B cell (primary cell): ENCODE measurements at regions not wholly inside any gene's neighbourhood (a gene's known extent, or its start where the extent isn't known, plus 50 kb on each side); places are given as distances from the start of the nearest gene placed in this dataset.

Source experiments
- ATAC-seq: fragments of 200-7000 bp; cut with Tn5 transposase; one replicate; pipeline ENCODE4 v1.10.0; 2021; ENCODE audit warnings: low read depth, mild to moderate bottlenecking, moderate number of reproducible peaks, moderate library complexity
- CTCF ChIA-PET: fragments of 350-600 bp; sonication (Branson Sonifier 250); formaldehyde crosslinking; loops from one replicate; lab custom pipeline; 2021; ENCODE audit warnings: antibody characterized with exemption, inconsistent platforms; lab: Charles Lee
- POLR2A ChIA-PET: fragments of 350-600 bp; sonication (Branson Sonifier 250); formaldehyde crosslinking; loops from one replicate; lab custom pipeline; 2021; ENCODE audit warnings: antibody characterized with exemption; lab: Charles Lee
- DNase-seq: peaks from one replicate; pipeline ENCODE4 v3.0.0; 2013
- H2AFZ ChIP-seq: 2 replicates; pipeline ENCODE4 v1.6.1; 2012; ENCODE audit warnings: mild to moderate bottlenecking, low read depth, low read length; ENCODE audit not compliant: insufficient read depth, poor library complexity, severe bottlenecking
- H3K27ac ChIP-seq, 2 donors: 1 replicate in 1 of 2; 2 replicates in 1 of 2; pipeline ENCODE4 v1.5.1; 2012 to 2013; ENCODE audit warnings: low read length in 2 of 2, mild to moderate bottlenecking in 2 of 2, moderate library complexity in 1 of 2
- H3K27me3 ChIP-seq, 4 experiments: fragments of 200-600 bp in 1 of 4; sonication (generic) in 1 of 4; replicated peaks in 1 of 4; 1 replicate in 2 of 4; 2 replicates in 2 of 4; pipeline versions ENCODE4 v1.6.1 to v1.7.0; 2013 to 2016; ENCODE audit warnings: low read length in 3 of 4, mild to moderate bottlenecking in 2 of 4, mixed read lengths in 1 of 4, moderate library complexity in 1 of 4; ENCODE audit not compliant: insufficient read depth in 4 of 4, control insufficient read depth in 3 of 4; ENCODE audit errors: control extremely low read depth in 1 of 4
- H3K36me3 ChIP-seq, 2 experiments: replicated peaks in 1 of 2; 1 replicate in 1 of 2; 2 replicates in 1 of 2; pipeline versions ENCODE4 v1.6.1 to v1.7.1; 2013; ENCODE audit warnings: low read length in 1 of 2; ENCODE audit not compliant: insufficient read depth in 2 of 2, control insufficient read depth in 1 of 2; ENCODE audit errors: control extremely low read depth in 1 of 2, extremely low read depth in 1 of 2
- H3K4me1 ChIP-seq, 2 donors: fragments of 200-600 bp in 1 of 2; sonication (generic) in 1 of 2; 1 replicate in 1 of 2; 2 replicates in 1 of 2; pipeline versions ENCODE4 v1.5.1 to v1.6.1; 2013 to 2017; ENCODE audit warnings: low read length in 2 of 2; ENCODE audit not compliant: control insufficient read depth in 2 of 2, insufficient read depth in 2 of 2
- H3K4me2 ChIP-seq: replicated peaks from 2 replicates; pipeline ENCODE3; 2012; ENCODE audit warnings: mild to moderate bottlenecking, low read depth, low read length; ENCODE audit not compliant: poor library complexity, severe bottlenecking
- H3K4me3 ChIP-seq, 5 experiments: fragments of 200-600 bp in 1 of 5; sonication (generic) in 1 of 5; 1 replicate in 3 of 5; 2 replicates in 2 of 5; pipeline versions ENCODE4 v1.5.1 to v1.7.0; 2011 to 2016; ENCODE audit warnings: low read length in 4 of 5, mild to moderate bottlenecking in 4 of 5, low read depth in 2 of 5, control low read depth in 1 of 5, moderate library complexity in 1 of 5; ENCODE audit not compliant: insufficient read depth in 1 of 5; ENCODE audit errors: control extremely low read depth in 1 of 5, extremely low read depth in 1 of 5
- H3K79me2 ChIP-seq: fragments of 200-600 bp; sonication (generic); one replicate; pipeline ENCODE4 v1.6.0; 2016; ENCODE audit warnings: low read length; ENCODE audit not compliant: control insufficient read depth, insufficient read depth
- H3K9ac ChIP-seq: fragments of 200-600 bp; sonication (generic); 2 replicates; pipeline ENCODE4 v1.6.1; 2017; ENCODE audit warnings: mild to moderate bottlenecking, low read length, moderate library complexity
- H3K9me3 ChIP-seq, 3 donors: one replicate each; pipeline versions ENCODE4 v1.6.1 to v1.7.1; 2013; ENCODE audit warnings: low read length in 2 of 3; ENCODE audit not compliant: control insufficient read depth in 2 of 3, insufficient read depth in 1 of 3; ENCODE audit errors: control extremely low read depth in 1 of 3
- H4K20me1 ChIP-seq: 2 replicates; pipeline ENCODE4 v1.6.0; 2012; ENCODE audit warnings: mild to moderate bottlenecking, low read length; ENCODE audit not compliant: insufficient read depth, control insufficient read depth, poor library complexity, severe bottlenecking
- H3K27ac Mint-ChIP-seq: one replicate; pipeline ENCODE4 v1.8.0; 2021; ENCODE audit warnings: mixed read lengths
- H3K27me3 Mint-ChIP-seq: one replicate; pipeline ENCODE4 v1.8.0; 2021; ENCODE audit warnings: mixed read lengths
- H3K4me1 Mint-ChIP-seq: one replicate; pipeline ENCODE4 v1.8.0; 2021; ENCODE audit warnings: mixed read lengths
- H3K4me3 Mint-ChIP-seq: one replicate; pipeline ENCODE4 v1.8.0; 2021; ENCODE audit warnings: mixed read lengths
- H3K9me3 Mint-ChIP-seq: one replicate; pipeline ENCODE4 v1.8.0; 2022; ENCODE audit warnings: mixed read lengths; ENCODE audit not compliant: insufficient read depth
- CTCF ChIP-seq: fragments of 200-600 bp; IDR thresholded peaks from one replicate; pipeline ENCODE4 v1.8.0; 2022; ENCODE audit warnings: antibody characterized with exemption, mild to moderate bottlenecking
- EZH2 ChIP-seq: IDR thresholded peaks from 2 replicates; pipeline ENCODE4 v1.6.1; 2012; ENCODE audit warnings: borderline replicate concordance, low read depth, mild to moderate bottlenecking, moderate library complexity, low read length; ENCODE audit not compliant: insufficient read depth, poor library complexity, severe bottlenecking
- WGBS: methylation state at CpG from one replicate; pipeline ENCODE4 v1.1.5; 2013; ENCODE audit warnings: missing lambda C conversion rate; ENCODE audit not compliant: insufficient coverage; 5-methylcytosine and 5-hydroxymethylcytosine counted together
- intact Hi-C: fragments of 100-400 bp; cut with micrococcal nuclease; formaldehyde crosslinking; loops from one replicate; pipeline ENCODE4 v1.10.0; 2022

DNA sequence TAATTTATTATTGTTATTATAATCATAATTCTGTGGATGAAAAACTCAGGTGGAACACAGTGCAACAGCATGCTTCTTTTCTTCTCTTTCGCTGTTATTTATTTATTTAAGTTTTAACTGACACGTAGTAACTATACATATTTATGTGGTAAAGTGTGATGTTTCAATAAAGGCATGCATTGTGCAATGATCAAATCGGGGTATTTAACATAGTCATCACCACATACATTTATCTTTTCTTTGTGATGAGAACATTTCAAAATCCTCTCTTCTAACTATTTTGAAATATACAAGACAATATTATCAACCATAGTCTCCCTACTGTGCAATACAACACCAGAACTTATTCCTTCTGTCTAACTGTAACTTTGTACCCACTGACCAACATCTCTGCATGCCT, 152.5 kb upstream of the LYZL1 start:
- Histone ChIP-seq H3K79me2 (no peaks in the 10 kb centered on the region), H4K20me1 (no peaks in the 10 kb centered on the region), H3K4me1 (no peaks in the 10 kb centered on the region), H3K4me2 (no peak overlapping the region), H3K36me3 (no peaks in the 10 kb centered on the region), H3K9ac (no peak overlapping the region), H3K4me3 (no peak overlapping the region), H3K9me3 (no peaks in the 10 kb centered on the region), H3K27ac (no peak overlapping the region), H3K27me3 (no peaks in the 10 kb centered on the region), H2AFZ (no peak overlapping the region)
- Mint-ChIP-seq H3K27me3 (no peaks in the 10 kb centered on the region), H3K27ac (no peak overlapping the region), H3K4me3 (no peak overlapping the region), H3K4me1 (no peaks in the 10 kb centered on the region), H3K9me3 (no peaks in the 10 kb centered on the region)
- DNase-seq, result no peak
- intact Hi-C loops, result no loop called here
- TF ChIP-seq CTCF (no peak), EZH2 (no peak)
- WGBS, result no CpG with 5 or more reads among the region's 3 CpGs
- ATAC-seq, result no peak
- POLR2A ChIA-PET, result no interaction called here
- CTCF ChIA-PET, result interaction anchor here (0.6 kb wide), 1 partner anchor 1362 kb away, joined by 4 read pairs; no protein-coding TSS in a partner anchor

DNA sequence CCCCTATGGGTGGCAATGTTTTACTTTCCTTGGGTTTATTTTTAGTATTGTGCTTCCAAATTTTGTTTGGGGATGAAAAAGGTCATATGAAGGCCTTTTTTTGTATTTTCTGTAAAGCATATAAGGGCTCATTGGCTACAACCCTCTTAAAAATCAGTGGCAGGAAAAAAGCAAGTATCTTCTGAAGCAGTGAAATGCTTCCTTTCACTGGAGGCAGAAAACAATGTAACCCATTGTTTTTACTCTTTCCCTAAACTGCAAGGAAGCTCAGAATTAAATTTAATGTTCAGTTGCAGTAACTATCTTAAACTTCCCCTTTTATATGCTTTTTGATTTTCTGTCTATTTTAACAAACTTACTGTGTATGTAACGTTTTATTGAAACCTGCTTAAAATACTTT, 148.7 kb upstream of the LYZL1 start:
- ATAC-seq (no peak), DNase-seq (no peak)
- Histone ChIP-seq H3K9me3 (peaks cover 0 to 10% (median 0%) of the 10 kb centered on the region in 3 donors), H3K4me1 (no peaks in the 10 kb centered on the region), H3K9ac (no peak overlapping the region), H3K27ac (no peak overlapping the region), H3K4me3 (no peak overlapping the region), H3K27me3 (no peaks in the 10 kb centered on the region), H3K36me3 (no peaks in the 10 kb centered on the region), H3K4me2 (no peak overlapping the region), H3K79me2 (no peaks in the 10 kb centered on the region), H4K20me1 (no peaks in the 10 kb centered on the region), H2AFZ (no peak overlapping the region)
- ChIA-PET POLR2A (no interaction called here), CTCF (no interaction called here)
- no peaks in the 10 kb centered on the region for H3K9me3 Mint-ChIP-seq
- H3K4me3 Mint-ChIP-seq, result no peak overlapping the region
- no peak overlapping the region for H3K27ac Mint-ChIP-seq
- no peak for TF ChIP-seq EZH2
- no peak for TF ChIP-seq CTCF
- WGBS, result no CpG with 5 or more reads among the region's 1 CpG
- H3K27me3 Mint-ChIP-seq, result peaks cover 3% of the 10 kb centered on the region
- no peaks in the 10 kb centered on the region for H3K4me1 Mint-ChIP-seq
- intact Hi-C loops, result no loop called here
